HepG2 (cell line): ENCODE measurements at regions not wholly inside any gene's neighbourhood (a gene's known extent, or its start where the extent isn't known, plus 50 kb on each side); places are given as distances from the start of the nearest gene placed in this dataset.

Experiments used
- EP300 ChIP-seq, 3 experiments: sonication (generic) in 1 of 3; formaldehyde crosslinking in 1 of 3; IDR thresholded peaks; 2 replicates each; pipeline versions ENCODE4 v1.5.1 to v1.6.1; 2011 to 2020; ENCODE audit warnings: low read depth in 2 of 3, low read length in 2 of 3, borderline replicate concordance in 1 of 3, improper control_type of control experiment in 1 of 3, mild to moderate bottlenecking in 1 of 3, missing genetic modification reagents in 1 of 3, moderate library complexity in 1 of 3
- REL ChIP-seq: sonication (generic); formaldehyde crosslinking; conservative IDR thresholded peaks from 2 replicates; pipeline ENCODE4 v1.8.0; 2022; ENCODE audit warnings: mild to moderate bottlenecking, missing genetic modification reagents, moderate library complexity
- TF ChIP-seq, protein P1 (sequence below): sonication (generic); formaldehyde crosslinking; conservative IDR thresholded peaks from 2 replicates; pipeline ENCODE4 v1.4.0; 2020; ENCODE audit warnings: missing genetic modification reagents
- TF ChIP-seq, protein P2 (sequence below): sonication (generic); formaldehyde crosslinking; IDR thresholded peaks from 2 replicates; pipeline ENCODE4 v1.8.0; 2022; ENCODE audit warnings: low read depth, missing genetic modification reagents
- TF ChIP-seq, protein P3 (sequence below): sonication (generic); formaldehyde crosslinking; IDR thresholded peaks from 2 replicates; pipeline ENCODE4 v1.8.1; 2023; ENCODE audit warnings: mild to moderate bottlenecking, missing genetic modification reagents
- TF ChIP-seq, protein P4 (sequence below): sonication (generic); formaldehyde crosslinking; IDR thresholded peaks from 2 replicates; pipeline ENCODE4 v1.8.0; 2022; ENCODE audit warnings: mild to moderate bottlenecking, missing genetic modification reagents; ENCODE audit not compliant: insufficient replicate concordance
- TF ChIP-seq, protein P5 (sequence below): sonication (generic); formaldehyde crosslinking; IDR thresholded peaks from 2 replicates; pipeline ENCODE4 v1.4.0; 2020; ENCODE audit warnings: mild to moderate bottlenecking, low read depth, missing genetic modification reagents

DNA sequence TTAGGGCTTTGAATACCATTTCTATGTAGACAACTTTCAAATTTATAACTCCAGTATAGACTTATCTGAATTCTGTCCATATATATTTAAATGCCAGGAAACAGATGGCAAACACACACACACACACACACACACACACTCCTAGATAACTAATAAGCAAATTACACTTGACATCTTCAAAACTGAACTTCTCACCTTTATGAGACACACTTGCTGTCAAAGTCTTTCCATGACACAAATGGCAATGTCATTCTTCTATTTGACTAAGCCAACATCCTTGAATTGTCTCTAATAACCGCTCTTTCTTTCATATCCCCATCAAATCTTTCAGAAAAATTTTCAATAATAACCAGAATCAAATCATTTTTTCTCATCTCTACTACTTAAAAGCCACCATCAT is 402.4 kb downstream of the PCDH18 start (continued):
- TF ChIP-seq, protein P1, sequence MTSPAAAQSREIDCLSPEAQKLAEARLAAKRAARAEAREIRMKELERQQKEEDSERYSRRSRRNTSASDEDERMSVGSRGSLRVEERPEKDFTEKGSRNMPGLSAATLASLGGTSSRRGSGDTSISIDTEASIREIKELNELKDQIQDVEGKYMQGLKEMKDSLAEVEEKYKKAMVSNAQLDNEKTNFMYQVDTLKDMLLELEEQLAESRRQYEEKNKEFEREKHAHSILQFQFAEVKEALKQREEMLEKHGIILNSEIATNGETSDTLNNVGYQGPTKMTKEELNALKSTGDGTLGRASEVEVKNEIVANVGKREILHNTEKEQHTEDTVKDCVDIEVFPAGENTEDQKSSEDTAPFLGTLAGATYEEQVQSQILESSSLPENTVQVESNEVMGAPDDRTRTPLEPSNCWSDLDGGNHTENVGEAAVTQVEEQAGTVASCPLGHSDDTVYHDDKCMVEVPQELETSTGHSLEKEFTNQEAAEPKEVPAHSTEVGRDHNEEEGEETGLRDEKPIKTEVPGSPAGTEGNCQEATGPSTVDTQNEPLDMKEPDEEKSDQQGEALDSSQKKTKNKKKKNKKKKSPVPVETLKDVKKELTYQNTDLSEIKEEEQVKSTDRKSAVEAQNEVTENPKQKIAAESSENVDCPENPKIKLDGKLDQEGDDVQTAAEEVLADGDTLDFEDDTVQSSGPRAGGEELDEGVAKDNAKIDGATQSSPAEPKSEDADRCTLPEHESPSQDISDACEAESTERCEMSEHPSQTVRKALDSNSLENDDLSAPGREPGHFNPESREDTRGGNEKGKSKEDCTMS (CRISPR knock-in tag), result no peak
- TF ChIP-seq, protein P2, sequence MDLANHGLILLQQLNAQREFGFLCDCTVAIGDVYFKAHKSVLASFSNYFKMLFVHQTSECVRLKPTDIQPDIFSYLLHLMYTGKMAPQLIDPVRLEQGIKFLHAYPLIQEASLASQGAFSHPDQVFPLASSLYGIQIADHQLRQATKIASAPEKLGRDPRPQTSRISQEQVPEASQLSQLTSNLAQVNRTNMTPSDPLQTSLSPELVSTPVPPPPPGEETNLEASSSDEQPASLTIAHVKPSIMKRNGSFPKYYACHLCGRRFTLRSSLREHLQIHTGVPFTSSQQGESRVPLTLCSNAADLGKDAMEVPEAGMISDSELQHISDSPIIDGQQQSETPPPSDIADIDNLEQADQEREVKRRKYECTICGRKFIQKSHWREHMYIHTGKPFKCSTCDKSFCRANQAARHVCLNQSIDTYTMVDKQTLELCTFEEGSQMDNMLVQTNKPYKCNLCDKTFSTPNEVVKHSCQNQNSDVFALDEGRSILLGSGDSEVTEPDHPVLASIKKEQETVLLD (CRISPR knock-in tag), result no peak
- TF ChIP-seq EP300 (IDR thresholded peaks at IDR 0.05; ENCODE audit: low read depth in 2 of 2, low read length in 2 of 2) (no peak), EP300 (CRISPR knock-in tag; IDR thresholded peaks at IDR 0.05; ENCODE audit: borderline replicate concordance) (no peak), REL (CRISPR knock-in tag) (no peak)
- TF ChIP-seq, protein P3, sequence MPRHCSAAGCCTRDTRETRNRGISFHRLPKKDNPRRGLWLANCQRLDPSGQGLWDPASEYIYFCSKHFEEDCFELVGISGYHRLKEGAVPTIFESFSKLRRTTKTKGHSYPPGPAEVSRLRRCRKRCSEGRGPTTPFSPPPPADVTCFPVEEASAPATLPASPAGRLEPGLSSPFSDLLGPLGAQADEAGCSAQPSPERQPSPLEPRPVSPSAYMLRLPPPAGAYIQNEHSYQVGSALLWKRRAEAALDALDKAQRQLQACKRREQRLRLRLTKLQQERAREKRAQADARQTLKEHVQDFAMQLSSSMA, result no peak
- TF ChIP-seq, protein P4, sequence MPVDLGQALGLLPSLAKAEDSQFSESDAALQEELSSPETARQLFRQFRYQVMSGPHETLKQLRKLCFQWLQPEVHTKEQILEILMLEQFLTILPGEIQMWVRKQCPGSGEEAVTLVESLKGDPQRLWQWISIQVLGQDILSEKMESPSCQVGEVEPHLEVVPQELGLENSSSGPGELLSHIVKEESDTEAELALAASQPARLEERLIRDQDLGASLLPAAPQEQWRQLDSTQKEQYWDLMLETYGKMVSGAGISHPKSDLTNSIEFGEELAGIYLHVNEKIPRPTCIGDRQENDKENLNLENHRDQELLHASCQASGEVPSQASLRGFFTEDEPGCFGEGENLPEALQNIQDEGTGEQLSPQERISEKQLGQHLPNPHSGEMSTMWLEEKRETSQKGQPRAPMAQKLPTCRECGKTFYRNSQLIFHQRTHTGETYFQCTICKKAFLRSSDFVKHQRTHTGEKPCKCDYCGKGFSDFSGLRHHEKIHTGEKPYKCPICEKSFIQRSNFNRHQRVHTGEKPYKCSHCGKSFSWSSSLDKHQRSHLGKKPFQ, result no peak
- TF ChIP-seq, protein P5, sequence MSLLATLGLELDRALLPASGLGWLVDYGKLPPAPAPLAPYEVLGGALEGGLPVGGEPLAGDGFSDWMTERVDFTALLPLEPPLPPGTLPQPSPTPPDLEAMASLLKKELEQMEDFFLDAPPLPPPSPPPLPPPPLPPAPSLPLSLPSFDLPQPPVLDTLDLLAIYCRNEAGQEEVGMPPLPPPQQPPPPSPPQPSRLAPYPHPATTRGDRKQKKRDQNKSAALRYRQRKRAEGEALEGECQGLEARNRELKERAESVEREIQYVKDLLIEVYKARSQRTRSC (CRISPR knock-in tag), result no peak
